ENCODE measurements at regions not wholly inside any gene's neighbourhood (a gene's known extent, or its start where the extent isn't known, plus 50 kb on each side); places are given as distances from the start of the nearest gene placed in this dataset.
"Not testable (repeated sequence)": the region's sequence is repeated elsewhere in the genome, so short reads cannot be mapped to it uniquely, and the experiment has no call there.

GRCh38 chr4:34412233-34412632 is 1832.1 kb downstream of the ARAP2 start:
- H3K27me3 ChIP-seq (ENCODE audit: control insufficient read depth in 1 of 2, insufficient read depth in 2 of 2, low read length in 2 of 2), result no peaks in the 10 kb centered on the region
- H3K9ac ChIP-seq (ENCODE audit: low read length), result no peak overlapping the region
- H3K36me3 ChIP-seq (ENCODE audit: insufficient read depth, low read length), result no peaks in the 10 kb centered on the region
- no peaks in the 10 kb centered on the region for H3K9me3 ChIP-seq (ENCODE audit: low read length)
- H3K27ac ChIP-seq (ENCODE audit: low read depth, low read length), result no peak overlapping the region
- H3K4me3 ChIP-seq (ENCODE audit: low read depth in 1 of 2, low read length in 2 of 2), result no peak overlapping the region
- H3K4me1 ChIP-seq (ENCODE audit: insufficient read depth, low read length), result no peaks in the 10 kb centered on the region

DNA sequence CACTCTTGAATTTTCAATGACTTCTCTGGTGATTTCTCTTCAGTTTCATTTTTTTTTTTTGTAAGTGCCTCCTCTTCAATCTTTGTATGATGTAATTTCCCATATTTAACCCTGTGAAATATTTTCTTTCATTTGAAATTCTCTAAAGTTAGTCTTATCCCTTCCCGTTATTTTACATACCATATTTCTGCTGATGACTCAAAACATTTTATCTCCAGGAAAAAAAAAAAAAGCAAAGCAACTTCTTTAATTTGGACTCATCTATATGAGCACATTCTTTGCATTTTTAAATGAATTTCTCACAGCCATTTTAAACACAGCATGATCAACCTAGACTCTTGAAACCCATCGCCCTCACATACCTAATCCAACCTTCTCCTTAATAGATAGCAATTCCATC is 1831.4 kb downstream of the ARAP2 start:
- no peaks in the 10 kb centered on the region for H3K4me1 ChIP-seq (ENCODE audit: insufficient read depth, low read length)
- no peaks in the 10 kb centered on the region for H3K27me3 ChIP-seq (ENCODE audit: control insufficient read depth in 1 of 2, insufficient read depth in 2 of 2, low read length in 2 of 2)
- no peaks in the 10 kb centered on the region for H3K36me3 ChIP-seq (ENCODE audit: insufficient read depth, low read length)
- no peak overlapping the region for H3K27ac ChIP-seq (ENCODE audit: low read depth, low read length)
- no peak overlapping the region for H3K9ac ChIP-seq (ENCODE audit: low read length)
- no peak overlapping the region for H3K4me3 ChIP-seq (ENCODE audit: low read depth in 1 of 2, low read length in 2 of 2)
- H3K9me3 ChIP-seq (ENCODE audit: low read length), result no peaks in the 10 kb centered on the region

DNA sequence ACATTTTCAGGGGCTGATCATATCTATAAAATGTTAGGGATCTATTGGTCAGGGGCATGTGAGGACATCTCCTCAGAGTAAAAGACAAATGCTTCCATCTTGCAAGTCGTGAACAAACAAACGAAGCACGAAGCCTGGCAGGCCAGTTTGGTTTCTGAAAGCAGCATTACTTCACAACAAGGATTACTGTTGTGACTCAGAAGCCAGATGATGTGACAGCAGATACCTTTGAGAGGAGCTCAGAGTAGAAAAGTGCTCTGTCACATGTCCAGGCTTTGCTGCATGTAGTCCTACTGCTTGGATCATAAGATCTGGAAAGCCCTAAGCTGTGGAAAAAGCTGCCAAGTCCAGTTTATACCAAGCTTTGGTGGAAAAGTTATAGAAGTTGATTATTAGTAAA is 1827.2 kb downstream of the ARAP2 start:
- H3K27ac ChIP-seq (ENCODE audit: low read depth, low read length), result no peak overlapping the region
- H3K36me3 ChIP-seq (ENCODE audit: insufficient read depth, low read length), result no peaks in the 10 kb centered on the region
- no peaks in the 10 kb centered on the region for H3K27me3 ChIP-seq (ENCODE audit: control insufficient read depth in 1 of 2, insufficient read depth in 2 of 2, low read length in 2 of 2)
- H3K4me1 ChIP-seq (ENCODE audit: insufficient read depth, low read length), result no peaks in the 10 kb centered on the region
- H3K9me3 ChIP-seq (ENCODE audit: low read length), result no peaks in the 10 kb centered on the region
- H3K9ac ChIP-seq (ENCODE audit: low read length), result no peak overlapping the region
- H3K4me3 ChIP-seq (ENCODE audit: low read depth in 1 of 2, low read length in 2 of 2), result no peak overlapping the region

GRCh38 chr4:34419871-34420270 is 1824.4 kb downstream of the ARAP2 start:
- Histone ChIP-seq H3K27ac (ENCODE audit: low read depth, low read length) (no peak overlapping the region), H3K27me3 (ENCODE audit: control insufficient read depth in 1 of 2, insufficient read depth in 2 of 2, low read length in 2 of 2) (no peaks in the 10 kb centered on the region), H3K36me3 (ENCODE audit: insufficient read depth, low read length) (no peaks in the 10 kb centered on the region), H3K9ac (ENCODE audit: low read length) (no peak overlapping the region), H3K4me3 (ENCODE audit: low read depth in 1 of 2, low read length in 2 of 2) (no peak overlapping the region), H3K4me1 (ENCODE audit: insufficient read depth, low read length) (no peaks in the 10 kb centered on the region), H3K9me3 (ENCODE audit: low read length) (no peaks in the 10 kb centered on the region)

- Histone ChIP-seq H3K27me3 (ENCODE audit: control insufficient read depth in 1 of 2, insufficient read depth in 2 of 2, low read length in 2 of 2) (no peaks in the 10 kb centered on the region), H3K9ac (ENCODE audit: low read length) (no peak overlapping the region), H3K4me3 (ENCODE audit: low read depth in 1 of 2, low read length in 2 of 2) (no peak overlapping the region), H3K27ac (ENCODE audit: low read depth, low read length) (no peak overlapping the region), H3K4me1 (ENCODE audit: insufficient read depth, low read length) (no peaks in the 10 kb centered on the region), H3K9me3 (ENCODE audit: low read length) (no peaks in the 10 kb centered on the region), H3K36me3 (ENCODE audit: insufficient read depth, low read length) (no peaks in the 10 kb centered on the region)
Measured at GRCh38 chr4:34422472-34423175, 1821.7 kb downstream of the ARAP2 start.

- no peaks in the 10 kb centered on the region for H3K27me3 ChIP-seq (ENCODE audit: control insufficient read depth in 1 of 2, insufficient read depth in 2 of 2, low read length in 2 of 2)
- H3K9me3 ChIP-seq (ENCODE audit: low read length), result no peaks in the 10 kb centered on the region
- H3K4me3 ChIP-seq (ENCODE audit: low read depth in 1 of 2, low read length in 2 of 2), result no peak overlapping the region
- H3K9ac ChIP-seq (ENCODE audit: low read length), result no peak overlapping the region
- no peaks in the 10 kb centered on the region for H3K4me1 ChIP-seq (ENCODE audit: insufficient read depth, low read length)
- H3K27ac ChIP-seq (ENCODE audit: low read depth, low read length), result no peak overlapping the region
- no peaks in the 10 kb centered on the region for H3K36me3 ChIP-seq (ENCODE audit: insufficient read depth, low read length)
Measured at GRCh38 chr4:34432706-34433105, 1811.6 kb downstream of the ARAP2 start.

DNA sequence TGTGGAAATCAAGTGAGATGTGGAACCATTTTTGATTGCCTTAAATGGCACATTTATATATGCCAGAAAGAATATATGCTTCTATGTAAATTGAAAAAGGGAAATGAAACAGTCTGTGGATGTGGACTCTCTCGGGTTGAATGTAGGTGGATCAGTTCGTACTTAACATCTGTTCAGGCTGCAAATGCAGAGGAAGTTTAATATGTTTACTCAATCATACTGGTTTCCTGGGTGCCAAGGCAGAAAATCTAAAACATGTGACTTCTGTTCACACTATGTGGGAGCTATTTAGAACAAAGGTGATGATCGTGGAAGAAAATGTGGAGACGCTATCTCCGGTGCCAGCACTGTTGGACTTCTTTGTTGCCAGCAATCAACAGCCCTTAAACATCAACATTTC is 1809.9 kb downstream of the ARAP2 start:
- H3K27me3 ChIP-seq (ENCODE audit: control insufficient read depth in 1 of 2, insufficient read depth in 2 of 2, low read length in 2 of 2); H3K27ac ChIP-seq (ENCODE audit: low read depth, low read length); H3K36me3 ChIP-seq (ENCODE audit: insufficient read depth, low read length); H3K4me3 ChIP-seq (ENCODE audit: low read depth in 1 of 2, low read length in 2 of 2); H3K4me1 ChIP-seq (ENCODE audit: insufficient read depth, low read length); H3K9ac ChIP-seq (ENCODE audit: low read length); H3K9me3 ChIP-seq (ENCODE audit: low read length): not testable (repeated sequence)

DNA sequence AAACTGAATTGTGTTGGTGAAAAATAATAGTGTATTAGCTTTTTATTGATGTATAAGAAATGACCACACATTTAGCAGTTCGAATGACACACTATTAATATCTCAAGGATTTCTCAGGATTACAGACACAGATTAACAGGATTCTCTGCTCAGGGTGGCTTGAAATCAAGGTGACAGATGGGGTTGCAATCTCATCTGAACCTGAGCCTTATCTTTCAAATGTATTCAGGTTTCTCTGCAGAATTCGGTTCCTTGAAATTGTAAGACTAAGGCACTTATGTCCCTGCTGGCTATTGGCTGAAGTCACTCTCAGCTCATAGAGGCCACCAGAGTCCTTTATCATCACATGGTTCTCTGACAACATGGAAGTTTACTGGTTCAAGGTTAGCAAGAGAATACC is 1780.1 kb downstream of the ARAP2 start:
- Histone ChIP-seq H3K9ac (ENCODE audit: low read length) (no peak overlapping the region), H3K27ac (ENCODE audit: low read depth, low read length) (no peak overlapping the region), H3K36me3 (ENCODE audit: insufficient read depth, low read length) (no peaks in the 10 kb centered on the region), H3K9me3 (ENCODE audit: low read length) (no peaks in the 10 kb centered on the region), H3K4me1 (ENCODE audit: insufficient read depth, low read length) (no peaks in the 10 kb centered on the region), H3K27me3 (ENCODE audit: control insufficient read depth in 1 of 2, insufficient read depth in 2 of 2, low read length in 2 of 2) (no peaks in the 10 kb centered on the region), H3K4me3 (ENCODE audit: low read depth in 1 of 2, low read length in 2 of 2) (no peak overlapping the region)

- no peak overlapping the region for H3K27ac ChIP-seq (ENCODE audit: low read depth, low read length)
- H3K9ac ChIP-seq (ENCODE audit: low read length), result no peak overlapping the region
- no peaks in the 10 kb centered on the region for H3K27me3 ChIP-seq (ENCODE audit: control insufficient read depth in 1 of 2, insufficient read depth in 2 of 2, low read length in 2 of 2)
- H3K36me3 ChIP-seq (ENCODE audit: insufficient read depth, low read length), result no peaks in the 10 kb centered on the region
- H3K4me1 ChIP-seq (ENCODE audit: insufficient read depth, low read length), result no peaks in the 10 kb centered on the region
- no peaks in the 10 kb centered on the region for H3K9me3 ChIP-seq (ENCODE audit: low read length)
- H3K4me3 ChIP-seq (ENCODE audit: low read depth in 1 of 2, low read length in 2 of 2), result no peak overlapping the region
Measured at GRCh38 chr4:34466411-34466810, 1777.9 kb downstream of the ARAP2 start.

- H3K36me3 ChIP-seq (ENCODE audit: insufficient read depth, low read length), result no peaks in the 10 kb centered on the region
- H3K27ac ChIP-seq (ENCODE audit: low read depth, low read length), result no peak overlapping the region
- no peaks in the 10 kb centered on the region for H3K9me3 ChIP-seq (ENCODE audit: low read length)
- no peaks in the 10 kb centered on the region for H3K4me1 ChIP-seq (ENCODE audit: insufficient read depth, low read length)
- no peaks in the 10 kb centered on the region for H3K27me3 ChIP-seq (ENCODE audit: control insufficient read depth in 1 of 2, insufficient read depth in 2 of 2, low read length in 2 of 2)
- no peak overlapping the region for H3K9ac ChIP-seq (ENCODE audit: low read length)
- H3K4me3 ChIP-seq (ENCODE audit: low read depth in 1 of 2, low read length in 2 of 2), result no peak overlapping the region
Measured at GRCh38 chr4:34469516-34469915, 1774.8 kb downstream of the ARAP2 start.

DNA sequence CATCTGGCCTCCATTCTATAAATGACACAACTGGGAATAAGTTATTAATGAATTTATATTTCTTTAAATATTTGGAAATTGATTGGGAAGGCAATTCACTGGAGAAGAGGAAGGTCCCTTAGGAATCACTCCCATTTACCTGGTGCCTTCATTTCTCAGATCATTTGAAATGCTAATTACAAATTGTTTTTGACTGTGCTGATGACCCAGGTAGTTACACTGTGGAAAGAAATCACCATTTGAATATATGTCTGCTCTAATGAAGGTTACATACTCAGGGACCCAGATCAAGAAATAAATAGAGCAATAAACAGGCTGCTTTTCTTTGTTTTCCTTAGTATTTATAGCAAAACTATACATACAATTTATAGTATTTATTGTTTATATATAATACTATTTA is 1759.1 kb downstream of the ARAP2 start:
- H3K9me3 ChIP-seq (ENCODE audit: low read length), result no peaks in the 10 kb centered on the region
- H3K27ac ChIP-seq (ENCODE audit: low read depth, low read length), result no peak overlapping the region
- H3K4me1 ChIP-seq (ENCODE audit: insufficient read depth, low read length), result no peaks in the 10 kb centered on the region
- no peaks in the 10 kb centered on the region for H3K36me3 ChIP-seq (ENCODE audit: insufficient read depth, low read length)
- H3K9ac ChIP-seq (ENCODE audit: low read length), result no peak overlapping the region
- no peaks in the 10 kb centered on the region for H3K27me3 ChIP-seq (ENCODE audit: control insufficient read depth in 1 of 2, insufficient read depth in 2 of 2, low read length in 2 of 2)
- no peak overlapping the region for H3K4me3 ChIP-seq (ENCODE audit: low read depth in 1 of 2, low read length in 2 of 2)
